ENCODE measurements at regions not wholly inside any gene's neighbourhood (a gene's known extent, or its start where the extent isn't known, plus 50 kb on each side); places are given as distances from the start of the nearest gene placed in this dataset.

DNA sequence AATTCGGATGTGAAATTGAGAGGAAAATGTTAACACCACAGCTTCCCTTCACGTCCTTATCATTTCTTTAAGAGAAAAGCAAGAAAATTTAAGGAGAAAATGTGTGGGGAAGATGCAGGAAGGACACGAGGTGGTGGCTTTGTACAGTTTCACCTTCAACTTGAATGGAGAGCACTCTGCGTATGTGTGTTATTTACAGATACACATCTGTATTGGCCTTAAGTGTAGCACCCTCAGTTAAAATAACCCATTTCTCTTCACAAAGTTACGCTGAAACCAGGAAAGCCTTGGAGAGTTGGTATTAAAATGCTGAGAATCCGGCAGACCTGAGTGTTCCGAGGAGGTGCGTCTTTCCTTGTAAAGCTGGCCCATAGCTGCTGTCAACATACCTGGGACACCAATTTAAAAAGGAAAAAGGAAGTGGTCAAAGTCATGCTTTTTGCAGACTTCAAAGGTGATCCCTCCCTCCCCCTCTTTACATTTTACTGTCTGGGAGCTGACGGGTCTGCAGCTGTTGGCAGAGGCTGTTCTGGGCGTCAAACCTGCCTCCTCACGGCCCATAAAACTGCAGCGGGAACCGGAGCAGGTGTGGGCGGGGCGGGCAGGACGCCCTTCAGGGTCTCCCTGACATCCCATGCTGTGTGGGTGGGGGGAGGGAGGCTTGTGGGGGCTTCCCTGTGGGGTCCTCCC, 61.3 kb upstream of the TBXT start:
- no peak overlapping the region for H3K4me3 Mint-ChIP-seq
- Histone ChIP-seq H2AFZ (ENCODE audit: insufficient read depth, low read depth, low read length, poor library complexity, severe bottlenecking) (no peak overlapping the region), H3K27ac (ENCODE audit: low read depth in 1 of 2, low read length in 2 of 2) (no peak overlapping the region), H3K9ac (ENCODE audit: insufficient read depth, low read length, poor library complexity, severe bottlenecking) (no peak overlapping the region), H3K36me3 (replicated peaks in 1 of 2; ENCODE audit: control insufficient read depth in 1 of 2, insufficient read depth in 2 of 2, low read length in 2 of 2) (no peaks in the 10 kb centered on the region), H3K4me2 (replicated peaks; ENCODE audit: extremely low read depth, low read length, poor library complexity, severe bottlenecking) (no peak overlapping the region), H3K27me3 (ENCODE audit: control insufficient read depth in 2 of 2, insufficient read depth in 2 of 2, low read length in 2 of 2) (peaks cover 25% of the 10 kb centered on the region in 2 donors), H3K9me3 (replicated peaks in 1 of 2; ENCODE audit: control insufficient read depth in 1 of 2, insufficient read depth in 1 of 2, low read length in 2 of 2) (no peaks in the 10 kb centered on the region), H3K79me2 (ENCODE audit: insufficient read depth, low read length) (no peaks in the 10 kb centered on the region), H4K20me1 (ENCODE audit: insufficient read depth, low read length) (no peaks in the 10 kb centered on the region), H3K4me1 (ENCODE audit: control insufficient read depth in 1 of 2, insufficient read depth in 2 of 2, low read length in 2 of 2) (no peaks in the 10 kb centered on the region), H3K4me3 (replicated peaks in 1 of 3; ENCODE audit: low read depth in 2 of 3, low read length in 3 of 3) (no peak overlapping the region)
- DNase-seq: no peak
- intact Hi-C loops (cut with micrococcal nuclease): no loop called here
- no peak overlapping the region for H3K27ac Mint-ChIP-seq
- no peaks in the 10 kb centered on the region for H3K4me1 Mint-ChIP-seq
- TF ChIP-seq, protein P1, sequence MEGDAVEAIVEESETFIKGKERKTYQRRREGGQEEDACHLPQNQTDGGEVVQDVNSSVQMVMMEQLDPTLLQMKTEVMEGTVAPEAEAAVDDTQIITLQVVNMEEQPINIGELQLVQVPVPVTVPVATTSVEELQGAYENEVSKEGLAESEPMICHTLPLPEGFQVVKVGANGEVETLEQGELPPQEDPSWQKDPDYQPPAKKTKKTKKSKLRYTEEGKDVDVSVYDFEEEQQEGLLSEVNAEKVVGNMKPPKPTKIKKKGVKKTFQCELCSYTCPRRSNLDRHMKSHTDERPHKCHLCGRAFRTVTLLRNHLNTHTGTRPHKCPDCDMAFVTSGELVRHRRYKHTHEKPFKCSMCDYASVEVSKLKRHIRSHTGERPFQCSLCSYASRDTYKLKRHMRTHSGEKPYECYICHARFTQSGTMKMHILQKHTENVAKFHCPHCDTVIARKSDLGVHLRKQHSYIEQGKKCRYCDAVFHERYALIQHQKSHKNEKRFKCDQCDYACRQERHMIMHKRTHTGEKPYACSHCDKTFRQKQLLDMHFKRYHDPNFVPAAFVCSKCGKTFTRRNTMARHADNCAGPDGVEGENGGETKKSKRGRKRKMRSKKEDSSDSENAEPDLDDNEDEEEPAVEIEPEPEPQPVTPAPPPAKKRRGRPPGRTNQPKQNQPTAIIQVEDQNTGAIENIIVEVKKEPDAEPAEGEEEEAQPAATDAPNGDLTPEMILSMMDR (IDR thresholded peaks at IDR 0.05): no peak
- WGBS (ENCODE audit: insufficient coverage): 50% methylated on average over 1 of the region's 16 CpGs
- peaks cover 12 to 50% (median 23%) of the 10 kb centered on the region in 3 donors for H3K27me3 Mint-ChIP-seq (ENCODE audit: low read depth in 3 of 3)
- H3K9me3 Mint-ChIP-seq: peaks cover 0 to 4% (median 0%) of the 10 kb centered on the region in 7 donors
- no peaks in the 10 kb centered on the region for H3K36me3 Mint-ChIP-seq

DNA sequence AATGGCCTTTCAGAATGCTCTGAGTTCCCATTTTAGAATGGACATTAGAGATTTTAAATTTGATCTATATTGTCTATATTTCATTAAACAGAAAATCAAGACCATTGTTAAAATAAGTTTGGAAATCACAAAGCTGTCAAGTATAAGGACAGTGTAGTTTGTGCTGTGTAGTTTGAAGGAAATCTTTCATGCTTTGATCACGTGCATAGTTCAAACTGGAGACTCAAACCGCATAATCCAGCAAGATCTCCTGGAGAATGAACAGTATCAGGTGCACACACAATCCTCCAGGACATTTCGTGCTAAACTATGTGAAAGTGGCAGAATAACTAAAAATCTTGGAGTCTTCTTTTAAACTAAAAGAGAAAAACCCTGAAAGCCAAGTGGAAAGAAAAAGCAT, 60.8 kb upstream of the TBXT start:
- TF ChIP-seq, protein P1 (IDR thresholded peaks at IDR 0.05): no peak

More for the DNA sequence above, 60.8 kb upstream of the TBXT start:
- Histone ChIP-seq H3K4me2 (replicated peaks; ENCODE audit: extremely low read depth, low read length, poor library complexity, severe bottlenecking) (no peak overlapping the region), H3K27me3 (ENCODE audit: control insufficient read depth in 2 of 2, insufficient read depth in 2 of 2, low read length in 2 of 2) (peaks cover 25 to 29% of the 10 kb centered on the region in 2 donors), H3K4me1 (ENCODE audit: control insufficient read depth in 1 of 2, insufficient read depth in 2 of 2, low read length in 2 of 2) (no peaks in the 10 kb centered on the region), H3K9ac (ENCODE audit: insufficient read depth, low read length, poor library complexity, severe bottlenecking) (no peak overlapping the region), H3K4me3 (replicated peaks in 1 of 3; ENCODE audit: low read depth in 2 of 3, low read length in 3 of 3) (no peak overlapping the region), H3K27ac (ENCODE audit: low read depth in 1 of 2, low read length in 2 of 2) (no peak overlapping the region), H3K79me2 (ENCODE audit: insufficient read depth, low read length) (no peaks in the 10 kb centered on the region), H3K36me3 (replicated peaks in 1 of 2; ENCODE audit: control insufficient read depth in 1 of 2, insufficient read depth in 2 of 2, low read length in 2 of 2) (no peaks in the 10 kb centered on the region), H2AFZ (ENCODE audit: insufficient read depth, low read depth, low read length, poor library complexity, severe bottlenecking) (no peak overlapping the region), H3K9me3 (replicated peaks in 1 of 2; ENCODE audit: control insufficient read depth in 1 of 2, insufficient read depth in 1 of 2, low read length in 2 of 2) (no peaks in the 10 kb centered on the region), H4K20me1 (ENCODE audit: insufficient read depth, low read length) (no peaks in the 10 kb centered on the region)
- Mint-ChIP-seq H3K9me3 (peaks cover 0 to 4% (median 0%) of the 10 kb centered on the region in 7 donors), H3K4me1 (no peaks in the 10 kb centered on the region), H3K4me3 (no peak overlapping the region), H3K27ac (no peak overlapping the region), H3K27me3 (ENCODE audit: low read depth in 3 of 3) (peaks cover 16 to 53% (median 25%) of the 10 kb centered on the region in 3 donors), H3K36me3 (no peaks in the 10 kb centered on the region)
- intact Hi-C loops (cut with micrococcal nuclease): no loop called here
- no peak for DNase-seq
- 100% methylated on average over 1 of the region's 3 CpGs for WGBS (ENCODE audit: insufficient coverage)

Measured in CD14-positive monocyte (primary cell).